ENCODE measurements at regions not wholly inside any gene's neighbourhood (a gene's known extent, or its start where the extent isn't known, plus 50 kb on each side); places are given as distances from the start of the nearest gene placed in this dataset.

DNA sequence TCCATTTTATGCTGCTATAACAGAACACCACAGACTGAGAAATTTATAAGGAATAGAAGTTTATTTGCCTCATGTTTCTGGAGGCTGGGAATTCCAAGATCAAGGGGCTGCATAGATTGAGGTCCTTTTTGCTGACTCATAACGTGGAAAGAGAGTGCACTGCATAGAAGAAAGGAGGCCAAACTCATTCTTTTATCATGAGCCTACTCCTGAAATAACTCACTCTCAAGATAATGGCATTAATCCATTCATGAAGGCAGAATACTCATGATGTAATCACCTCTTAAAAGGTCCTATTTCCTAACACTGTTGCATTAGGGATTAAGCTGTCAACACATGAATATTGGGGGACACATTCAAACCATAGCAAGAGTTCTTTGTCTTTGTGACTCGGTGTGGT is 60.0 kb upstream of the FBXO33 start:
- Histone ChIP-seq H3K36me3 (ENCODE audit: low read depth, low read length) (no peaks in the 10 kb centered on the region), H2AFZ (ENCODE audit: low read length) (no peak overlapping the region), H3F3A (ENCODE audit: low read length, unreplicated experiment) (no peaks in the 10 kb centered on the region), H3K4me3 (ENCODE audit: low read length) (no peak overlapping the region), H3K4me2 (ENCODE audit: low read length) (no peak overlapping the region), H3K27me3 (ENCODE audit: low read length) (no peaks in the 10 kb centered on the region), H3K9ac (ENCODE audit: low read length) (no peak overlapping the region), H3K9me3 (ENCODE audit: low read length) (no peaks in the 10 kb centered on the region), H4K20me1 (ENCODE audit: low read length) (no peaks in the 10 kb centered on the region), H3K4me1 (ENCODE audit: insufficient read depth, low read length) (no peaks in the 10 kb centered on the region), H3K9me2 (replicated peaks; ENCODE audit: low read length) (no peaks in the 10 kb centered on the region), H3K79me2 (ENCODE audit: low read length) (no peaks in the 10 kb centered on the region), H3K27ac (ENCODE audit: low read length) (no peak overlapping the region)
- intact Hi-C loops (cut with micrococcal nuclease), result no loop called here
- ATAC-seq, result no peak; the same call in 1 of the 2 replicates
- POLR2A ChIA-PET (ENCODE audit: unreplicated experiment), result no interaction called here
- CTCF ChIA-PET, result no interaction called here
- TF ChIP-seq EZH2 (IDR thresholded peaks at IDR 0.05; ENCODE audit: low read length, unreplicated experiment), result no peak
- no peak for TF ChIP-seq EZH2phosphoT487 (IDR thresholded peaks at IDR 0.05; ENCODE audit: borderline replicate concordance, low read length)
- TF ChIP-seq, protein P1, sequence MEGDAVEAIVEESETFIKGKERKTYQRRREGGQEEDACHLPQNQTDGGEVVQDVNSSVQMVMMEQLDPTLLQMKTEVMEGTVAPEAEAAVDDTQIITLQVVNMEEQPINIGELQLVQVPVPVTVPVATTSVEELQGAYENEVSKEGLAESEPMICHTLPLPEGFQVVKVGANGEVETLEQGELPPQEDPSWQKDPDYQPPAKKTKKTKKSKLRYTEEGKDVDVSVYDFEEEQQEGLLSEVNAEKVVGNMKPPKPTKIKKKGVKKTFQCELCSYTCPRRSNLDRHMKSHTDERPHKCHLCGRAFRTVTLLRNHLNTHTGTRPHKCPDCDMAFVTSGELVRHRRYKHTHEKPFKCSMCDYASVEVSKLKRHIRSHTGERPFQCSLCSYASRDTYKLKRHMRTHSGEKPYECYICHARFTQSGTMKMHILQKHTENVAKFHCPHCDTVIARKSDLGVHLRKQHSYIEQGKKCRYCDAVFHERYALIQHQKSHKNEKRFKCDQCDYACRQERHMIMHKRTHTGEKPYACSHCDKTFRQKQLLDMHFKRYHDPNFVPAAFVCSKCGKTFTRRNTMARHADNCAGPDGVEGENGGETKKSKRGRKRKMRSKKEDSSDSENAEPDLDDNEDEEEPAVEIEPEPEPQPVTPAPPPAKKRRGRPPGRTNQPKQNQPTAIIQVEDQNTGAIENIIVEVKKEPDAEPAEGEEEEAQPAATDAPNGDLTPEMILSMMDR (conservative IDR thresholded peaks at IDR 0.05; ENCODE audit: low read depth, low read length), result no peak
- peak; percentile 54 for DNase-seq
- BruUV-seq (replicated peaks), result no TSS peak

DNA sequence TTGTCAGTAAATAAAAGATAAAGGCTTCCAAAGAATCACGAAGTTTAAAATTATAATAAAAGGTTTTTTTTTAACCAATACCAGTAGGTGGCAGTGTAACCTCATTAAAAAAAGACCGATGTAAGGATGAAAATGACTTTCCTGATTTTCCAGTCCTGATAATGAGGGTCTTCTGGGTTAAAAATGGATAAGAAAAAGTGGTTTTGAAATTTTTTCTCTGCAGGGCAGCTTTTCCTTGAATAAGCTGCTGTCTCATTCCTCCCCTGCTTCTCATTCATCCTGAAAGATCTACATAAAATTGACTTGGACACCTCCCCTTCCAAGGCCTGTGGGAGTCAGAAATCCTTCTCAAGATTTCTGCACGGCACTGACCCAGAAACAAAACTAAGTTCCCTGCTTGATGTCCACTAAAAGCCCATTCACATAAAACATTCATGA is 58.9 kb upstream of the FBXO33 start:
- H3K4me3 ChIP-seq (ENCODE audit: low read length), result no peak overlapping the region
- H3K36me3 ChIP-seq (ENCODE audit: low read depth, low read length), result no peaks in the 10 kb centered on the region
- intact Hi-C loops (cut with micrococcal nuclease), result loop anchor here (2.0 kb wide), 1 partner anchor 466 kb away; no protein-coding TSS in a partner anchor
- no peaks in the 10 kb centered on the region for H3K9me3 ChIP-seq (ENCODE audit: low read length)
- H3K9me2 ChIP-seq (replicated peaks; ENCODE audit: low read length), result no peaks in the 10 kb centered on the region
- POLR2A ChIA-PET (ENCODE audit: unreplicated experiment), result no interaction called here
- H3K4me2 ChIP-seq (ENCODE audit: low read length), result no peak overlapping the region
- H3K9ac ChIP-seq (ENCODE audit: low read length), result no peak overlapping the region
- H3K27ac ChIP-seq (ENCODE audit: low read length), result no peak overlapping the region
- no peaks in the 10 kb centered on the region for H3K4me1 ChIP-seq (ENCODE audit: insufficient read depth, low read length)
- CTCF ChIA-PET, result no interaction called here
- DNase-seq, result peak; percentile 60
- no peaks in the 10 kb centered on the region for H4K20me1 ChIP-seq (ENCODE audit: low read length)
- H3F3A ChIP-seq (ENCODE audit: low read length, unreplicated experiment), result no peaks in the 10 kb centered on the region
- TF ChIP-seq EZH2 (IDR thresholded peaks at IDR 0.05; ENCODE audit: low read length, unreplicated experiment), result no peak
- TF ChIP-seq, protein P1 (conservative IDR thresholded peaks at IDR 0.05; ENCODE audit: low read depth, low read length), result peak; percentile 73
- no peak overlapping the region for H2AFZ ChIP-seq (ENCODE audit: low read length)
- H3K79me2 ChIP-seq (ENCODE audit: low read length), result no peaks in the 10 kb centered on the region
- BruUV-seq (replicated peaks), result no TSS peak
- ATAC-seq, result peak; percentile 18; the same call in 1 of the 2 replicates
- H3K27me3 ChIP-seq (ENCODE audit: low read length), result no peaks in the 10 kb centered on the region

DNA sequence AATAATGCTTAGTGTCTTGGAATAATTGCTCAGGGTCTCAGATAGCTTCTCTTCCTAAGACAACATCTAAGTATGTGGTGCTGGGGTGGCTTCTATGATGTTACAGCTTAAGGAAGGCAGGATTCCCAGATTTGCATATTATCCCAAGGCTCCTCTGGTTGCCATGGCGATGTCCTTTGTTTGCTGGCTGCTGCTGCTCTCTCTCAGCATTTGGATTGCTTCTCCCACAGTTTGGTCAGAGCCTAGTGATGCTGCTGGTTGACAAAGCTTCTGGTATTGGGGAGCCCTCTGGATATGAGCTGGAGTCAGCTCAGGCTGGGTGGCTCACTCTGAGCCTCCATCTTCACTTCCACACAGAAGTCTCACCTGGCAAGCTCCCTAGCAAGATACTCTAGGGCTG is 56.4 kb upstream of the FBXO33 start:
- CTCF ChIA-PET, result no interaction called here
- Histone ChIP-seq H3K4me2 (ENCODE audit: low read length) (no peak overlapping the region), H3K9ac (ENCODE audit: low read length) (no peak overlapping the region), H3K27ac (ENCODE audit: low read length) (no peak overlapping the region), H3K9me3 (ENCODE audit: low read length) (no peaks in the 10 kb centered on the region), H3F3A (ENCODE audit: low read length, unreplicated experiment) (no peaks in the 10 kb centered on the region), H2AFZ (ENCODE audit: low read length) (no peak overlapping the region), H3K36me3 (ENCODE audit: low read depth, low read length) (no peaks in the 10 kb centered on the region), H3K9me2 (replicated peaks; ENCODE audit: low read length) (no peaks in the 10 kb centered on the region), H3K4me3 (ENCODE audit: low read length) (no peak overlapping the region), H3K4me1 (ENCODE audit: insufficient read depth, low read length) (no peaks in the 10 kb centered on the region), H3K27me3 (ENCODE audit: low read length) (no peaks in the 10 kb centered on the region), H4K20me1 (ENCODE audit: low read length) (no peaks in the 10 kb centered on the region), H3K79me2 (ENCODE audit: low read length) (no peaks in the 10 kb centered on the region)
- no peak for ATAC-seq
- TF ChIP-seq EZH2phosphoT487 (IDR thresholded peaks at IDR 0.05; ENCODE audit: borderline replicate concordance, low read length) (no peak), EZH2 (IDR thresholded peaks at IDR 0.05; ENCODE audit: low read length, unreplicated experiment) (no peak)
- TF ChIP-seq, protein P1 (conservative IDR thresholded peaks at IDR 0.05; ENCODE audit: low read depth, low read length), result no peak
- intact Hi-C loops (cut with micrococcal nuclease), result no loop called here
- POLR2A ChIA-PET (ENCODE audit: unreplicated experiment), result no interaction called here
- DNase-seq, result no peak
- no TSS peak for BruUV-seq (replicated peaks)
